ENCODE measurements at regions not wholly inside any gene's neighbourhood (a gene's known extent, or its start where the extent isn't known, plus 50 kb on each side); places are given as distances from the start of the nearest gene placed in this dataset.

GRCh38 chr10:113376428-113376827 is 176.4 kb upstream of the HABP2 start:
- TF ChIP-seq CTCF (conservative IDR thresholded peaks at IDR 0.05 in 1 of 2, IDR thresholded peaks at IDR 0.05 in 1 of 2; ENCODE audit: low read depth in 1 of 2, low read length in 2 of 2) (no peak), EZH2 (IDR thresholded peaks at IDR 0.05; ENCODE audit: low read length, missing control alignments) (no peak)

Measured in fibroblast of lung (primary cell).